ENCODE measurements at regions not wholly inside any gene's neighbourhood (a gene's known extent, or its start where the extent isn't known, plus 50 kb on each side); places are given as distances from the start of the nearest gene placed in this dataset.

DNA sequence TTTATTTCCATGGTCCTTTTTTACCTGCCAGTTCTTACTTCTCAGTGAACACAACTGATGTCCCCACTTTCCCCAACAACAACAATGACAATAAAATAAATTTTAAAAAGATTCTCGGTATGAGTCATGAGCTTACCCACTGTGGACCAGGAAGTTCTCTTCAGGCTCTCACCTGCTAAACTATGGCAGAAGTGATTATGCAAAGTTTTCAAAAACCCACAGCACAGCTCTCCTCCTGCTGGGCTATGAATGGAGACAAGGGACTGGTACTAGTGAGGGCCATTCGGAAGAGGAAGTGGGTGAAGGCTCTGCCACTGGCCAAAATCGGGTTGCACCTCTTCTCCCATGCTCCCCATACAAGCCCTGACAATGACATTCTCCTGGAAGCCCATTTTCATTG, 429.4 kb downstream of the PIK3R1 start:
- TF ChIP-seq, protein P1, sequence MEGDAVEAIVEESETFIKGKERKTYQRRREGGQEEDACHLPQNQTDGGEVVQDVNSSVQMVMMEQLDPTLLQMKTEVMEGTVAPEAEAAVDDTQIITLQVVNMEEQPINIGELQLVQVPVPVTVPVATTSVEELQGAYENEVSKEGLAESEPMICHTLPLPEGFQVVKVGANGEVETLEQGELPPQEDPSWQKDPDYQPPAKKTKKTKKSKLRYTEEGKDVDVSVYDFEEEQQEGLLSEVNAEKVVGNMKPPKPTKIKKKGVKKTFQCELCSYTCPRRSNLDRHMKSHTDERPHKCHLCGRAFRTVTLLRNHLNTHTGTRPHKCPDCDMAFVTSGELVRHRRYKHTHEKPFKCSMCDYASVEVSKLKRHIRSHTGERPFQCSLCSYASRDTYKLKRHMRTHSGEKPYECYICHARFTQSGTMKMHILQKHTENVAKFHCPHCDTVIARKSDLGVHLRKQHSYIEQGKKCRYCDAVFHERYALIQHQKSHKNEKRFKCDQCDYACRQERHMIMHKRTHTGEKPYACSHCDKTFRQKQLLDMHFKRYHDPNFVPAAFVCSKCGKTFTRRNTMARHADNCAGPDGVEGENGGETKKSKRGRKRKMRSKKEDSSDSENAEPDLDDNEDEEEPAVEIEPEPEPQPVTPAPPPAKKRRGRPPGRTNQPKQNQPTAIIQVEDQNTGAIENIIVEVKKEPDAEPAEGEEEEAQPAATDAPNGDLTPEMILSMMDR (IDR thresholded peaks at IDR 0.05; ENCODE audit: low read length): no peak
- no peak for TF ChIP-seq EZH2 (IDR thresholded peaks at IDR 0.05; ENCODE audit: borderline replicate concordance, low read length)
